ENCODE measurements at regions not wholly inside any gene's neighbourhood (a gene's known extent, or its start where the extent isn't known, plus 50 kb on each side); places are given as distances from the start of the nearest gene placed in this dataset.

DNA sequence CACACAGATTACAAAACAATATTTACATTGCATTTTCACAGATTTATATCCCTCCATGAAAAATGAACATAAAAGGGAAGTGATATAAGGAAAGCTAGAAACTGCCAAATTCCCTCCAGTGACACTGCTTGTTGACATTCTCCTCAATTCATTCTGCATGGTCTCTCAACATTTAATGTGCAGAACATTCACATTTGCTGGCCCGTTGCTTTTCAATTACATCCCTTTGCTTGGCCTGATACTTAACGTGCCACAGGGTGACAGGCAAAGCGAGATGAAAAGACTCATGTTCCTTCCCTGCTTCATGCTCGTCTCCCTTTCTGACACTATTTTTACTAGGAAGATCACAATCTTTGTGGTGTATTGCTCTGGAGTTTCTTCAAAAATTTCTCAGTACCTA lies 1019.7 kb upstream of the LRRN3 start:
- ATAC-seq: no peak

- ATAC-seq: no peak
Observed at GRCh38 chr7:110075450-110075849, 1015.5 kb upstream of the LRRN3 start.

GRCh38 chr7:110076194-110076593 lies 1014.7 kb upstream of the LRRN3 start:
- no peak for ATAC-seq

- no peak for ATAC-seq
Observed at GRCh38 chr7:110084181-110084807, 1006.6 kb upstream of the LRRN3 start.

- ATAC-seq: no peak
Observed at GRCh38 chr7:110090110-110090820, 1000.7 kb upstream of the LRRN3 start.

DNA sequence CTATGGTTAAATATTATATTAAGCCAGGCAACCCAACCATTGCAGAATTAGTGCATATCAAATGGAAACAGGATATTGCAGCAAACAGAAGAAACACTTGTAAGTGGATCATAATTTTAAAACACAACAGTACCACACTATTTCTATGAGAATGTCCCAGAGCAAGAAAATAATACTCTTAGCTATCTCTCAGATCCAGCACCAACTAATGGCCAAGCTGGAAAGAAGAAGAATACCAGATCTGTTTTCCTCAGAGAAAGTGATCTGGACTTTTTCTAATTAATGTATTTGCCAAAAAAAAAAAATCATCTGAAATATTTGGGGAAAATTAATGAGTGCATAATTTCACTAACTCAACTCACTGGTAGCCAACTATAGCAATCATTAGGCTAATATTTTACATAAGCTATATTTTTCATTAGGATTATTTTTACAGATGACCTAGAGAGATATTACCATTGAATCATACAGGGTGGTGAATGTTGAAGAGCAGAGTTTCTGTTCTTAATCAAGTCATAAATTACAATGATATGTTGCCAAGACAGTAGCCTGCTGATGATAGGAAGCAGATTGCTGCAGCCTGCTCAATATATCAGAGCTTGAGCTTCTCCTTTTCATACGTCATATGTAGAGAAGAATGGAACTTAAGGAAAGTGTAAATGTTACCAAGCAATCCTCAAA lies 995.4 kb upstream of the LRRN3 start:
- no peak for ATAC-seq

GRCh38 chr7:110104243-110104642 lies 986.7 kb upstream of the LRRN3 start:
- ATAC-seq: no peak

DNA sequence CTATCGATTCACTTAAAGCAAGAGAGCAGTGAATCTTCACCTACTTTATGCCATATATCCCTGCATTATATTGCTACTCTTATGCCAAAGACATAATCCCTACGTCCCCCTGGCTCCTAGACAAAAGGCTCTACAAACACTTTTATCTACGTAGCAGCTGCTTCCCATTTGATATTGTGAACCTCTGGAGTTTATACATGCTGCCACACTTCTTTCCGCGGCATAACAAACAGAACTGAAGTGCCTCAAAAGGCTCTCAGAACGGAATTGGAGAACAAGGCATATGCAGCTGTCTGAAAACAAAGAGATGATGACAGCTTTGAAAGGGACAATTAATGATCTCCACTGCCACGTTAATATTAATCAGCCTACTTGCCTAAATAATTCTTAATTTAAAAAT lies 985.6 kb upstream of the LRRN3 start:
- no peak for ATAC-seq

DNA sequence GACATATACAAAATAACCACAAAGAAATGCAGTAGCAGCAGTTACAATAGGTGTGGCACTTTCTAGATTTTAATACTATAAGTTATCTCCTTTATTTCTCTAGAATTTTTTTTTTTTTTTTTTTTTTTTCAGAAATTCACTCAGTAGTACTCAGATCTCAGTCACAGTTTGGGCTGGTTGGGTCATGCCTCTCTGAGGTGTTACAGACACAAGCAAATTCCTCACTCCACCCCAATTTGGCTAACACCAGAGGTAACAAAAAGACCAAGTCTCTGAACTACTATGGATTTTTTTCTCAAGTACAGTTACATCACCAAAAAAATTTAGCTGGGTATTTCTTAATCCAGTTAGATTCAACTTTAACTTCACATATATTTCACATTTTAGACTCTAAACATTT lies 985.1 kb upstream of the LRRN3 start:
- ATAC-seq: no peak

DNA sequence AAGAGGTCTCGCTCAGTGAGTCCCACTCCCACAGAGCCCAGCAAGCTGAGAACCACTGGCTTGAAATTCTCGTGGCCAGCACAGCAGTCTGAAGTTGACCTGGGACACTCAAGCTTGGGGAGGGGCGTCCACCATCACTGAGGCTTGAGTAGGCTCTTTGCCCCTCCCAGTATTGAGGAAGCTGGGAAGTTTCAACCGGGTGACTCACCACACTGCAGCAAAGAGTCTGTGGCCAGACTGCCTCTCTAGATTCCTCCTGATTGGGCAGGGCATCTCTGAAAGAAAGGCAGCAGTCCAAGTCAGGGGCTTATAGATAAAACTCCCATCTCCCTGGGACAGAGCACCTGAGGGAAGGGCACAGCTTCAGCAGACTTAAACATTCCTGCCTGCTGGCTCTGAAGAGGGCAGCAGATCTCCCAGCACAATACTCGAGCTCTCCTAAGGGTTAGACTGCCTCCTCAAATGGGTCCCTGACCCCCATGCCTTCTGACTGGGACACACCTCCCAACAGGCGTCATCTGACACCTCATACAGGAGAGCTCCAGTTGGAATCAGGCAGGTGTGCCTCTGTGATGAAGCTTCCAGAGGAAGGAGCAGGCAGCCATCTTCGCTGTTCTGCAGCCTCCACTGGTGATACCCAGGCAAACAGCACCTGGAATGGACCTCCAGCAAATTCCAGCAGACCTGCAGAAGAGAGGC lies 970.9 kb upstream of the LRRN3 start:
- no peak for ATAC-seq

DNA sequence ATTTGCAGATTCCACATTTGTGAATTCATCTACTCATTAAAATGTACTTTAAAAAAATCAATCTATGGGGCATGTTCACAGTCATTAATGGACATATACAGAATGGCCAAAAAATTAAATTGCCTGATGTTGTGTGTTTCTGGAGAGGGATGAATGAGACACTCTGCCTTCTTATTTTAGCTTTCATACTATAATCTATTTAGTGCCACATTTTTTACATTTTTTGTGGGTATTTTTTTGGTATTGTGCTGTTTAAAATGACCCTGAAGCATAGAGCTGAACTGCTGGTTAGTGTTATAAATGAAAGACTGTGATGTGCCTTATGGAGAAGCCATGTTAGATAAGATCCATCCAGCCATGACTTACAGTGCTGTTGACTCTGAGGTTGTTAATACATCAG lies 961.8 kb upstream of the LRRN3 start:
- no peak for ATAC-seq

- ATAC-seq: no peak
Observed at GRCh38 chr7:110130669-110131068, 960.3 kb upstream of the LRRN3 start.

GRCh38 chr7:110131344-110131743 lies 959.6 kb upstream of the LRRN3 start:
- no peak for ATAC-seq

DNA sequence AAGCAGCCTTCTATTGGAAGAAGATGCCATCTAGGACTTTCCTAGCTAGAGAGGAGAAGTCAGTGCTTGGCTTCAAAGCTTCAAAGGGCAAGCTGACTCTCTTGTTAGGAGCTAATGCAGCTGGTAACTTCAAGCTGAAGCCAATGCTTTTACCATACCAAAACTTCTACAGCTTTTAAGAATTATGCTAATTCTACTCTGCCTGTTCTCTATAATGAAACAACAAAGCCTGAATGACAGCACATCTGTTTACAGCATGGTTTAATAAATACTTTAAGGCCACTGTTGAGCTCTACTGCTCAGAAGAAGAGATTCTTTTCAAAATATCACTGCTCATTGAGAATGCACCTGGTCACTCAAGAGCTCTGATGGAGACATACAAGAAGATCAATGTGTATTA lies 951.9 kb upstream of the LRRN3 start:
- ATAC-seq: no peak

DNA sequence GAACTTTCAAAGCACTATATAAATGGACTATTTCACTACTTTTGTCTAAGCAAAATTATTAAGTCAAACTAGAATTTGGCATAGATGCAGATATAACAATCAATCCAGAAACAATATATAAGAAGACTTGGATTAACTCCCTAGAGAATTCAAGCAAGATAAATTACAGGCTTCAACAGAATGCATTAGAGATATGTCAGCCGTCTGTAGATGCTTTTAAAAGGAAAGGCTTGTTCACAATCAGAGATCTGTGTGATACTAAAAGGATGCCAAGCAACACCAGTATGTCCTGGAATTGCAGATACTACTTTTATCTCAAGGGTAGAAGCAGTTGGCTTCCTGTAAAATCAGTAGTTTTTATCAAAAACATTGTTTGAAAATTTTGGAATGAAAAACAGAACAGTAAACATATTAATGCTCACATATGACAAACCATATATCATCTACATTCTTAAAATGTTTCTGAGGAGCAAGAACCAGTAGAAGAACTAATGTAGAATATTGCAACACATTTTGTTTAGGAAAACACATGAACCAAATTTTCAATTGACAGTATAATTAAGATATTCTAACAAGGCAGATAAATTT lies 947.9 kb upstream of the LRRN3 start:
- no peak for ATAC-seq

GRCh38 chr7:110144599-110144998 lies 946.3 kb upstream of the LRRN3 start:
- no peak for ATAC-seq

DNA sequence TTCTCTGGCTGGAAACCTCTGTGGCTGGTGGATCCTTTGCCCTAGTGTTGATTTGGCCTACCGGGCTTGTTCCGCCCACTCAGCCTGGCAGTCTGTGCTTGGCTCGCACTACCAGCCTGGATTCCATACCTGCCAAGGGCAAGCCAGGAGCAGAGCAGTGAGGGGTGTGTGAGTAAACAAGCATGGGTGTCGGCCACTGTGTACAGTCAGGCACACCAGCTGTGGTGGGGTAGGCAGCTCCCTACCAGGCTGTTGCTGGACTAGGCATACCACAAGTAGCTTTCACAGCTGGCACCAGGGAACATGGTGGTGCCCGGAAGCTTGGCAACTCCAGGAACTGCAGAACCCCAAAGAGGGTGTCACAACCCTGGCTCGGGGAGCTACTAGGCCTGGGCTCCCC lies 942.9 kb upstream of the LRRN3 start:
- no peak for ATAC-seq

DNA sequence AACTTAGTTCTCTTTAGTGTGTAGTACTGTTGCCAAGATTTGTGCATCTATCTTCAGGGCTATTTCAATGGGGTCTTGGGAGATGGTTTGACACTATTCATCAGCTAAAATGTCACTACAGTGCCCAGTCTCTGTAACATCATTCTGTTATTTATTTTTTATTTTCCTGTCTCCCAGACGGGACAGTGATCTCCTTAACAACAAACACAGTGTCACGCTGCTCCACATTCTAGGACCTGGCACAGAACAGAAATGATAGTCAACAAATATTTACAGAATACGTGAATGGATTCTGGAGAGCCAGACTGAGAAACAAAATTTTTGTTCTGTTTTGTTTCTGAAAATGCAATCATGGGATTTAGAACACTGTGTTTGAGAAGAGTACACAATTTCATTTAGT lies 937.7 kb upstream of the LRRN3 start:
- no peak for ATAC-seq

- no peak for ATAC-seq
Observed at GRCh38 chr7:110156511-110156910, 934.4 kb upstream of the LRRN3 start.

DNA sequence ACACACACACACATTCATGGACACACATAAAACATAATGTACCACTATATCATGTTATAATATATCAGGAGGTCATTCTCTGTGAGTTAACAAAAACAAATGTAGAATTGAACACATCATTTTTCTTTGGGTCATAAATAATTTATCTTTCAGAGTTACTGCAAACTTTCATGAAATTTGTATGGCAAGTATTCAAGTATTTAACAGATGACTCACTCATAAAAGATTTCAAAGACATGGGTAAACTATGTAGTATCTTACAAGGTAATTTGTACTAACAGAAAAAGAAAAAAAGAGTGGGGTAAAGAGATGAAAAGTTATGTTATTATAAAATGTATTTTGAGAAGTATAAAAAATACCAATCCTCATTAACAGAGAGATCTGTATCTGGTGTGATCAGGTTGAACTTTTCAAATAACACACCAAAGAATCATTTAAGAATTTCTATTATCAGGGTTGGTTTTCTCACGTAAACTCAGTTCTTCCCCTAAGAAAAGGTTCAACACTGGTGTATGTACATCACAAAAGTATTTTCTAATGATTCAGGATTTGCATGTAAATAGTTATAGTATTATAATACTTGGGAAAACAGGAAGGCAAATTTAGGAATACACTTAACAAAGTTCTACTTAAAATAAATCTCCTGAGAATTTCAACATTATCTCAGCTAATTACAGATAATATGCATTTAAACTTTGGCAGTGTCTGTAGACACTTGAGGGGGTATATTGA lies 933.1 kb upstream of the LRRN3 start:
- no peak for ATAC-seq

GRCh38 chr7:110168010-110168409 lies 922.9 kb upstream of the LRRN3 start:
- ATAC-seq: no peak

GRCh38 chr7:110170841-110171240 lies 920.1 kb upstream of the LRRN3 start:
- ATAC-seq: no peak
